ENCODE measurements at regions not wholly inside any gene's neighbourhood (a gene's known extent, or its start where the extent isn't known, plus 50 kb on each side); places are given as distances from the start of the nearest gene placed in this dataset.
A peak's percentile ranks its signal among the peaks of the same experiment; 100 is the strongest.
"Not testable (repeated sequence)": the region's sequence is repeated elsewhere in the genome, so short reads cannot be mapped to it uniquely, and the experiment has no call there.

DNA sequence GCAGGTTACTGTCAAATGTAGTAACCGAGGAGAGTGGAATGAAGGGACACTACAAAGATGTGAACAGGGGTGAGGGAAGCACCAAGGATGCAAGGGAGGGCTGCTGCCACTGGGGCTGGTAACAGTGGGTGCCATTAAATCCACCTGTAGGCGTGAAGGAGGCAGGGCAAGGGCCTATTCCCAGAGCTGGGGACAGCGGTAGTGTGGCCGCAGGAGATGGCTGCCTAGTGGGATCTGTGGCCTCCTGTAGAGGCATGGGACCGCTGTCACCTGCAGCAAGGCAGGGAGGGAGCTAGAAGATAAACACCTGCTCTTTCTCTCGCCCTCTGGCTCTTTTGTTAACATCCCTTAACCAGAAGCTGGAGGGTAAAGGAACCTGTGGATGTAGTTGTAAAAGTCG, 80.5 kb upstream of the CNIH3 start:
- no peak for DNase-seq (ENCODE audit: low read depth)

GRCh38 chr1:224539971-224540370, 76.1 kb upstream of the CNIH3 start:
- DNase-seq (ENCODE audit: low read depth) = no peak

DNA sequence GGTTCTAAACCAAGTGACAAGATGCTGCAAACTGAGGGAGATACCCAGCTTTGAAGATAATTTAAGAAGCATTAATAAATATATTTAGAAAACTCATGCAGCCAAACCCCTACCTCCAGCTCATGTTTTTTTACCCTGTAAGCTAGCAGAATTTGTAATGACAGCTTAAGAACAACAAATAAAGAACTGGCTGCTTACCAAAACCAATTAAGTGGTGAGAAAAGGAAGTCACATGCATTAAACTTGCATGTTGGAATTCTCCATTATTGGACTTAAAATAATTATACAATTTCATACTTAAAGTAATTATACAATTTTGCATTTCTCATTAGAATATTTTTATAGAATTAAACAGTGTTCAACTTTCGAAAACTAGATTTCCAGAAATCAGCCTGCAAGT, 75.6 kb upstream of the CNIH3 start:
- no peak for DNase-seq (ENCODE audit: low read depth)

DNA sequence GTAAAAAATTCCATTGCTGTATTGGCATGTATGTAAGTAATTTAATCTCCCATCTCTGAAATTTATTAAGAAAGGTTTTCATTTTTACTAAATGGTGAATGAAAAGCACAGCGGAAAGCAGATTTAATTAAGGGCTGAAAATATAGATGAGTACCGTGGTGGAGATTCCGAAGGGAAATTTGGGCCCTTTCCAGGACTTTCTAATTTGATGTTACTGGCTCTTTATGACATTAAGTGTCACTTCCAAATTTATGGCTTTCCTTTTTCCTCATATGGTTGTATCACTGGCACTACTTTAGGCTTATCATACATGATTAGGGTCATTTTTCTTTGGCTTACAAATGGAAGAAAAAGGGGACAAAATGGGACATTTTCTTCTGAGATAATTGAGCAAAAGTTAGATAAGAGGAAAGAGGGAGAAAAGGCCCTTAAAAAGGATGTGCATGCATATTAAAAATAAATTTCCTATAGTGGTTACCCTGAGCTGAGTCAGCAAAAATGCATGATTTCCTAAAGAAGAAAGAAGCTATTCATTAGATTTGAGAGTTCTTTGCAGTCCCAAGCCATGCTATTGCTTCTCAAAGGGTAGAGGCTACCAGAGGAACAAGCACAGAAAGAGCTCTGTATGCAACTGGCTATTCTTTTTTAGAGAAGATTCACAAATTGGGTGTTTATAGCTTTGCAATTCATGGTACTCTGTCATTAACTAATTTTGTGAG, 74.9 kb upstream of the CNIH3 start:
- DNase-seq (ENCODE audit: low read depth) = no peak

GRCh38 chr1:224541901-224542630, 74.1 kb upstream of the CNIH3 start:
- DNase-seq (ENCODE audit: low read depth) = no peak

DNA sequence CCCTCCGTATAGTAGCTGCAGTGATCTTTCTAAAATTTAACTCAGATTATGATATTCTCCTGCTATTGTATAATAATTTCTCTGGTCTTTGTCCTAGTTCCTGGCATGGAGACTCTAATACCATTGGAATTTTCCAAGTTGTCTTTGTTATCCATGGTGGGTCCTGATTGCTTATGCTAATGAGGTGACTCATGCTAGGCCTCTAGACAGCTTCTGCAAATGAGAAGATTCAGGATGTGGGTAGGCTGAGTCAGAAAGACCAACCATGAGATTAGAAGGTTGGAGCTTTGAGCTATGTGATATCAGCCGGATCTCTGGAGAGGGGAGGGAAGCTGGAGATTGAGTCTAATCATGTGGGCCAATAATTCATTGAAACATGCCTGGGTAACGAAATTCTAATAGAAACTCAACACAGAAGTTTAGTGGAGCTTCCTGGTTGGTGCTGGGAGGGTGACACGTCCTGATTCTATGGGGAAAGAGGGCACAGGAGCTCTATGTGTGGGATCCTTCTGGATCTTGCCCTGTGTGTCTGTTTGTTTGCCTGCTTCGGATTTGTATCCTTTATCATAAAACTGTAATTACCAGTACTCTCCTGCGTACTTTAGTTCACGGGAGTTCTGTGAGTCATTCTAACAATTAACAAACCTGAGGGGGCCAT, 73.2 kb upstream of the CNIH3 start:
- DNase-seq (ENCODE audit: low read depth) = peak; percentile 0

DNA sequence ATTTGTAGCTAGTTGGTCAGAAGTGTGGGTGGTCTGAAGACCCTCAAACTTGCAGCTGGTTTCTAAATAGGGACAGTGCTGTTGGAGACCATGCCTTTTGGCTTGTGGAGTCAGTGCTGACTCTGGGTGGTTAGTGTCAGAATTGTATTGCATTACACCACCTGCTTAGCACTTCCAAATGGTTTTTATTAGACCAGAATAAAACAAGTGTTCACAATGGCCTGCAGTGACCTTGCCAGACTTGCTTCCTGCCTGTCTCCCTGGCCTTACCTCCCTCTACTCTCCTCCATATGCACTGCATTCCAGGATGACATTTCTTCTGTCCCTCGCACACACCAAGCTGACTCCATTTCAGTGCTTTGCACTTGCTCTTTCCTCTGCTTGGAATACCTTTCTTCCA, 72.7 kb upstream of the CNIH3 start:
- no peak for DNase-seq (ENCODE audit: low read depth)

DNA sequence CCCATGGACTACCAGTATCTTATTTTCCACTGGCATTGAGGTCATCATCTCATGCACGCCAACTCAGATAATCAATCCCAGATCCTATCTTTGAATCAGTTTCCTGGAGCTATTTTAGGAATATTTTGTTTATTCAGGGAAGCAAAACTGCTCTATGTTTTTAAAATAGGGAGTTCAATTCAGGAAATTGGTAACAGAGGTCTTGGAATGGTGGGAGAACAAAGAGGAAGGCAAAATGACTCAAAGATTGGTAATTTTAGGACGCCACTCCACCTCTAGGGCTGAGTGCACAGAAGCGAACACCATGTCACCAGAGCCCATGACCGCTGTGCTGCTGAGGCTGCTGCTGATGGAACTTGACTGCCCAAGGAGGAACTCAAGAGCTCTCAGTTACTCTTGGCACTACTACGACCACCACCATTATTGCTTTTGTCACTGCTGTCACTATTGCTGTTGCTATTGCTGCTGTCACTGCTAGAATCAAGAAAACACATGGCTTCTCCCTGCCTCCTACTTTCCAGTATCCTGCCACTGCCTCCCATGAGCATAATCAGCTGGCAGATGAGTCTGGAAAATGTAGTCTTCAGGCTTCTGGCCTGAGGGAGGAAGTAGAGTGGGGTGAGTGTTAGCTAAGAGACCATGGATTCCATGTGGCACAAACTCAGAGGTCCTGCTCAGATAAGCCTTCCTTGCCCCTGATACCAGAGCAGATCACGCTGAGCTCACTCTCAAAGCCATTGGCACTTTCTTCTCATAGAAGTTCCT, 71.6 kb upstream of the CNIH3 start:
- no peak for DNase-seq (ENCODE audit: low read depth)

DNA sequence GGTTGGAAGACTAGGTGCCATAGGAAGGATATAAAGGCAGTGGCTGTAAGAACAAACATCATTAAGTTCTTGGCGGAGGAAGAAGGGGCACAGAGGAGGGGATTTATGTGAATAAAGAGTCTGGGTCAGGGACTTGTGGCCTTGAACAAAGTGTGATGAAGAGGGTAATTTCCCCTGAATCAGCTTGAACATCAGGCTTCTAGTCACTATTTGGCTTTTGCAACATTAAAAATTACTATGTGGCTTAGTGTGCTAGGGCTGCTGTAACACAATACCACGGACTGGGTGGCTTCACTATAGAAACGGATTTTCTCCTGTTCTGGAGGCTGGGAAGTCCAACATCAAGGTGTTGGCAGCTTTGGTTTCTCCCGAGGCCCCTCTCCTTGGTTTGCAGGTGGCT, 70.5 kb upstream of the CNIH3 start:
- DNase-seq (ENCODE audit: low read depth) = no peak

GRCh38 chr1:224548676-224549075, 67.4 kb upstream of the CNIH3 start:
- no peak for DNase-seq (ENCODE audit: low read depth)

- DNase-seq (ENCODE audit: low read depth) = not testable (repeated sequence)
Observed at GRCh38 chr1:224551189-224551588, 64.9 kb upstream of the CNIH3 start.

- no peak for DNase-seq (ENCODE audit: low read depth)
Observed at GRCh38 chr1:224554056-224554455, 62.1 kb upstream of the CNIH3 start.

DNA sequence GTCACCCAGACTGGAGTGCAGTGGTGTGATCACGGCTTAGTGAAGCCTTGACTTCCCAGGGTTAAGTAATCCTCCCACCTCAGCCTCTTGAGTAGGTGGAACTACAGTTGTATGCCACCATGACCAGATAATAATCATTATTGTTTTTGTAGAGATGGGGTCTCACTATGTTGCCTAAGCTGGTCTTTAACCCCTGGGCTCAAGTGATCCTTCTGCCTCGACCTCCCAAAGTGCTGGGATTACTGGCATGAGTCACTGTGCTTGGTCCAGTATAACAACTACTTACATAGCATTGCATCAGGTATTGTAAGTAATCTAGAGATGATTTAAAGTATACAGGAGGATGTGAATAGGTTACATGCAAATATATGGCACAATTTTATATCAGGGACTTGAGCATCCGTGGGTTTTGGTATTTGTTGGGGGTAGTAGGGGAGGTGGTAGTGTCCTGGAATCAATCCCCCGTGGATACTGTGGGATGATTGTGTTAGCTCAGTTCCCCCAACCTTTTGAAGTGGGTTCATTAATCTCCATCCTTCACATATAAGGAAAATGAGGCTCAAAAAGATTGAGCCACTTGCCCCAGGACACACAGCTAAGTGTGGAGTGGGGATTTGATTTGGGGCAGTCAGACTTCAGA, 61.4 kb upstream of the CNIH3 start:
- DNase-seq (ENCODE audit: low read depth) = no peak

DNA sequence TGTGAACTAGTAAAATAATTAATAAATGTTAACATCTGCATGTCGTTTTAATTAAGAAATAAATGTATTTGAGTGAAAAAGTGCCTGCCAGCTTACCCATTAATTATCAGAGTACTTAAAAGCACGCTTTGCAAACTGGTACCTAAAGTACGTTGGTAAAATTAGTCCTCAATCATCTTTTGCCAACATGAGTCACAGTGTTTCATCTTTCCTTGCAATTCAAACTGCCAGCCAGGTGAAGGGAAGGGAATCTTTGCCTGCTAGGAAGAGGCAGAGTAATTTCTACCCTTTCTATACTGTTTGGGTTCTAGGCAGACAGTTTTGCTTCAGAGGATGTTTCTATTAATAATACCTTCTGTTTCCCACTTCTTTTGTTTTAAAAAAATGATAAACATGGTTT, 57.2 kb upstream of the CNIH3 start:
- no peak for DNase-seq (ENCODE audit: low read depth)

DNA sequence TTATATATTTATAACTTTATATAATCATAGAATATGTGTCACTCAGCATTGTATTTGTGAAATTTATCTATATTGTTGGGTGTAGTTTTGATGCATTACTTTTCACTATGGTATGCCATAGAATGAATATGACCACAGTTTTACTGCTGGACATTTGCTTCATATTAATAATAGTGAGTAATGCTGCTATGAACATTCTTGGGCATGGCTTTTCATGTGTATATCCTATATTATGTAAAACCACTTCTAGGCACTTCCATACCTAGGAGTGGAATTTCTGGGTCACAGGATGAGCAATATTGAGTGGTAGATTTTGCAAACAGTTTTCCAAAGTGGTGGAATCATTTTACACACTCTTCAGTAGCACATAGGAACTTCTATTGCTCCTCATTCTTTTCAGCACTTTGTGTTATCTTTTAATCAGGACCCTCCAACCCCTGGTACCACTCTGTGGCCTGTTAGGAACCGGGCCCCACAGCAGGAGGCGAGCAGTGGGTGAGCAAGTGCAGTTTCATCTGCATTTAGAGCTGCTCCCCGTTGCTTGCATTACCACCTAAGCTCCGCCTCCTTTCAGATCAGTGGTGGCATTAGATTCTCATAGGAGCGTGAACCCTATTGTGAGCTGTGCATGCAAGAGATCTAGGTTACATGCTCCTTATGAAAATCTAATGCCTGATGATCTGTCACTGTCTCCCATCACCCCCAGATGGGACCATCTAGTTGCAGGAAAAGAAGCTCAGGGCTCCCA, 56.0 kb upstream of the CNIH3 start:
- DNase-seq (ENCODE audit: low read depth) = no peak

DNA sequence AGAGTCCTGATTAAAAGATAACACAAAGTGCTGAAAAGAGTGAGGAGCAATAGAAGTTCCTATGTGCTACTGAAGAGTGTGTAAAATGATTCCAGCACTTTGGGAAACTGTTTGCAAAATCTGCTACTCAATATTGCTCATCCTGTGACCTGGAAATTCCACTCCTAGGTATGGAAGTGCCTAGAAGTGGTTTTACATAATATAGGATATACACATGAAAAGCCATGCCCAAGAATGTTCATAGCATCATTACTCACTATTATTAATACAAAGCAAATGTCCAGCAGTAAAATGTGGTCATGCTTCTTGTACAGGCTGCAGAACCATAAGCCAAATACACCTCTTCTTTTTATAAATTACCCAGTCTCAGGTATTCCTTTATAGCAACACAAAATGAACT, 53.2 kb upstream of the CNIH3 start:
- not testable (repeated sequence) for DNase-seq (ENCODE audit: low read depth)

DNA sequence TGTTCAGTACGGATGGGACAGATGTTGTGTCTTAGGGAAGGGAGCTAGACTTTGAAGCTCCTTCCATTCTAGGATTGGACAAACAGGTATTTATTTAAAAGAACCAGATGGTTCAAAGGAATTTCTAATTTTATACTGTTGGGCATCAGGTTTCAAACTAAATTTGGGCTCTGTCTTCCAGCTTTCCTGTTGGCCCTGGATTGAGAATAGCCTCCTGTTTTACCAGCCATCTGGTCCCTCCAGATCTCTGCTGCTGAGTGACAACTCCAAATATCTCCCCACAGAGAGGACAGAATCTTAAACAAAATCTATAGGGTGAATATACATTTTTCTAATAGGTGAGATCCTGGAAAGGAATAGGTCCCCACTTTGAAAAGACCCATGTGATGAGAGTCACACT, 52.5 kb upstream of the CNIH3 start:
- no peak for DNase-seq (ENCODE audit: low read depth)

DNA sequence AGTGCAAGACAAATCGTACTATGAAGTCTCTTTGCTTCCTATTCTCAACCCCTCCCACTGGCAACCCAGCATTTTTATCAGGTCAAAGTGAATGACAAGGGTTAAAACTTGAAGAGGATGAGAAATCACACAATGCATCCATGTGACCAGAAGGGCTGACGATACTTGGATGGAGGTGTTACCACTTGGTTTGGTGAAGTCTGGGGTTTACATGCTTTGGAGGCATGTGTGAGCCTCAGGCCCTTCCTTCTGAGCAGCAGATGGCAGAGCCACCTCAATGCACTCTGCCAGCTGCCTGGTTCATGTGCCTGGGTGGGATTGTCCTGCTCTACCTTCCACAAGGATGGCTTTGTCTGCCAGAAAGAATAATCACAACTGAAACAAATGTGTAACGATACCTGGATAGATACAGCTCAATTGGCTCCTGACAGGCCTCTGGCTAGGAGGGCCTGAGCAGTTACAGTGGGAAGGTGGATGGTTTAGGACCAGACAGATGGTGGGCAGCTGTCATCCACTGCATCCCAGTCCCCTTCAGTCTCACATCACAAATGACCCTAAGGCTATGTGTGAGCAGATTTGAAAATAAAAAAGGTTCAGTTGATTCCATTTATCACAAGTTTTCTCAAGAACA, 51.5 kb upstream of the CNIH3 start:
- no peak for DNase-seq (ENCODE audit: low read depth)

DNA sequence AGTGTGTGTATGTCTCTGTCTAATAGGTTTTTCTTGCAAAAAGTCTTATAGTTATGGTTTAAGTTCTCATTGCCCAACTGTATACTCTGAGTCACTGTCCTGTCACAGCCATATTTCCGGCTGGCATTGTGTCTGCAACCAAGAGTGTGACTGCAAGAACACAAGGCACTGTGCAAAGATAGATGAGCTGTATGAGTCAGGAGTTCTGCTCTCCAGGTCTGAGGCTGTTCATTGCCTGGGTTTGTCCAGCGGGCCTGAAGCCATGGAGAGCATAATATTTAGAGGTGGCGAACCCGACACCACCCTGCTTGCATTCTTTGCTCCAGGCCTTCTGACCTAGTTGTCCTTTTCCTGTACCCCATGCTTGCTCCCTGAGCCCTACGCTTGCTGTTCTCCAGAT, 50.9 kb upstream of the CNIH3 start:
- DNase-seq (ENCODE audit: low read depth) = no peak

DNA sequence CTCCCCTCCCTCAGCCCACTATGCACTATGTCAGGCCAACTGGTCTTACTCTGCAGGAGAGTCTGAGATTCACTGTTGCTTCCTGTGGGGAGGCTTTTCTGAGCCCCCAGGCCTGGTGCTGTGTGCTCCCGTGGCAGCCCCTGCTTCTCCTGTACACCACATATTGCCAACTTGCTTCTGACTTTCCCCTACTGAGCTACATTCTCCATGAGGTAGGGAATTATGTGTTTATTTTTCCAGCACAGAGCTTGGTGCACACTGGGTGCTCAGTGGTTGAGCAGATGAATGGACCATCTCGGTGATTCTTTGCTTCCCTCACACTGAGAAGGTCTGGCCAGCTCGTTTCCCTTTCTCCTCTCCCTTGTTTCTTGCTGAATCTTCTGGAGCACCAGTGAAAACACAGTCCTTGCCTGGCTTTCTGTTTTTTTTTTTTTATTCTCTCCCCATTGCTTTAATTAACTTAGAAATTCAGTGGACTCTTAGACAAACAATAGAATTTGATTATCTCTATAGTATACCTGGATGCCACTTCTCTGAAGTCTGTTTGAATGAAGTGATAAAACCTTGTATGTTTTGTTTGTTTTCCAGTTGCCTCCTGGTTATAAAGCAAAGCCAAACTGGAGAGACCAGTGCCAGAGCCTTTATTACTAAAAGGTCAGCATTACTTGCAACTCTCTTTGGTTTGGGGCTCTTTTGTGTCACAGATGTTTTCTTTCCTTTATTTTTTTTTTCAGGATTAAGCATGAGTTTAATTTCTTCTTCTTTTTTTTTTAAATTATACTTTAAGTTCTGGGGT, 50.3 kb upstream of the CNIH3 start:
- DNase-seq (ENCODE audit: low read depth) = no peak
